K562 (cell line): ENCODE measurements at regions not wholly inside any gene's neighbourhood (a gene's known extent, or its start where the extent isn't known, plus 50 kb on each side); places are given as distances from the start of the nearest gene placed in this dataset.

Source experiments
- ATAC-seq: fragments of 200-7000 bp; cut with Tn5 transposase; 3 replicates; pipeline ENCODE4 v1.9.1; 2020; ENCODE audit warnings: moderate library complexity
- BruUV-seq: library from RNA; stranded (reverse); fragments of 400-500 nt; replicated peaks from 2 replicates; lab custom pipeline; 2021; lab: Mats Ljungman, UMichigan
- CTCF ChIA-PET: fragments of 300-600 bp; formaldehyde crosslinking; extraction: SDS; loops from one replicate; lab custom pipeline; 2021; ENCODE audit warnings: low intra/inter-chr PET ratio; lab: Yijun Ruan, JAX
- POLR2A ChIA-PET: fragments of 300-600, 350-650 bp; sonication (Branson Sonifier 250); formaldehyde crosslinking; extraction: SDS; loops from one replicate; lab custom pipeline; 2021; ENCODE audit warnings: antibody characterized with exemption, inconsistent platforms; lab: Yijun Ruan, JAX
- DNase-seq, 4 experiments: peaks; one replicate each; pipeline versions ENCODE4 v3.0.0 to v3.0.0-alpha.2; 2011 to 2018; ENCODE audit warnings: low spot score in 3 of 4, mixed read lengths in 3 of 4; ENCODE audit errors: extremely low read depth in 1 of 4
- FAIRE-seq: peaks from 2 replicates; lab custom pipeline; 2011; peaks lifted over from hg19 to GRCh38; lab: Jason Lieb, UNC
- H2AFZ ChIP-seq: 2 replicates; pipeline ENCODE4 v1.6.0; 2011; ENCODE audit warnings: low read depth, low read length, control low read depth, inconsistent platforms
- H3K27ac ChIP-seq: fragments of 200-600 bp; 3 replicates; pipeline ENCODE4 v1.8.0; 2011; ENCODE audit warnings: low read depth, mild to moderate bottlenecking, control low read depth, inconsistent platforms, low read length, moderate library complexity, mixed read lengths; ENCODE audit errors: extremely low read depth
- H3K27me3 ChIP-seq, 2 experiments: fragments of 300-600 bp in 1 of 2; 2 replicates in 1 of 2; 3 replicates in 1 of 2; pipeline versions ENCODE4 v1.6.0 to v1.8.0; 2011; ENCODE audit warnings: inconsistent platforms in 2 of 2, low read length in 2 of 2, mild to moderate bottlenecking in 1 of 2, mixed read lengths in 1 of 2, moderate library complexity in 1 of 2; ENCODE audit not compliant: control insufficient read depth in 2 of 2, insufficient read depth in 2 of 2
- H3K36me3 ChIP-seq: fragments of 300-600 bp; 3 replicates; pipeline ENCODE4 v1.8.0; 2011; ENCODE audit warnings: mild to moderate bottlenecking, low read length, inconsistent platforms; ENCODE audit not compliant: control insufficient read depth, insufficient read depth
- H3K4me1 ChIP-seq, 2 experiments: fragments of 200-600 bp in 1 of 2; replicated peaks in 1 of 2; 2 replicates in 1 of 2; 3 replicates in 1 of 2; pipeline versions ENCODE4 v1.5.1 to v1.8.0; 2011; ENCODE audit warnings: inconsistent platforms in 2 of 2, low read length in 2 of 2, mild to moderate bottlenecking in 1 of 2, mixed read lengths in 1 of 2, moderate library complexity in 1 of 2; ENCODE audit not compliant: control insufficient read depth in 2 of 2, insufficient read depth in 2 of 2
- H3K4me2 ChIP-seq: 2 replicates; pipeline ENCODE4 v1.6.1; 2011; ENCODE audit warnings: low read length, control low read depth, inconsistent platforms, mixed read lengths; ENCODE audit not compliant: insufficient read depth
- H3K4me3 ChIP-seq: fragments of 200-600 bp; sonication (generic), shearing (Covaris generic); 2 replicates; pipeline ENCODE4 v1.5.1; 2016; ENCODE audit warnings: control low read depth, inconsistent platforms
- H3K79me2 ChIP-seq: fragments of 200-600 bp; 3 replicates; pipeline ENCODE4 v1.8.0; 2011; ENCODE audit warnings: low read length, inconsistent platforms; ENCODE audit not compliant: control insufficient read depth, insufficient read depth
- H3K9ac ChIP-seq, 2 experiments: 2 replicates each; pipeline versions ENCODE4 v1.6.0 to v1.6.1; 2011; ENCODE audit warnings: low read depth in 2 of 2, low read length in 2 of 2, control low read depth in 1 of 2, inconsistent platforms in 1 of 2, mild to moderate bottlenecking in 1 of 2, mixed read lengths in 1 of 2; ENCODE audit not compliant: insufficient read depth in 1 of 2
- H3K9me1 ChIP-seq: one replicate; pipeline ENCODE4 v1.6.0; 2011; ENCODE audit warnings: inconsistent platforms, mild to moderate bottlenecking, low read length, moderate library complexity; ENCODE audit not compliant: control insufficient read depth, insufficient read depth
- H3K9me3 ChIP-seq: replicated peaks from 2 replicates; pipeline ENCODE4 v1.5.1; 2011; ENCODE audit warnings: low read depth, low read length, inconsistent platforms; ENCODE audit not compliant: control insufficient read depth, insufficient read depth
- H4K20me1 ChIP-seq: replicated peaks from 2 replicates; pipeline ENCODE4 v1.6.1; 2011; ENCODE audit warnings: low read length, inconsistent platforms, mixed read lengths; ENCODE audit not compliant: control insufficient read depth, insufficient read depth
- CEBPB ChIP-seq: fragments of 450-650 bp; IDR thresholded peaks from 2 replicates; pipeline ENCODE4 v1.6.1; 2016; ENCODE audit warnings: missing genetic modification characterization, missing compliant biosample characterization
- CEBPG ChIP-seq, 3 experiments: fragments of 200-800 bp in 1 of 3; sonication (Bioruptor generic) in 1 of 3; sonication (generic) in 1 of 3; formaldehyde crosslinking in 1 of 3; IDR thresholded peaks in 2 of 3; conservative IDR thresholded peaks in 1 of 3; 2 replicates each; pipeline versions ENCODE4 v1.6.1 to v1.8.0; 2016 to 2022; ENCODE audit warnings: missing compliant biosample characterization in 2 of 3, missing genetic modification characterization in 2 of 3, mild to moderate bottlenecking in 1 of 3, missing genetic modification reagents in 1 of 3
- MEF2A ChIP-seq: IDR thresholded peaks from 2 replicates; pipeline ENCODE4 v1.6.1; 2011; ENCODE audit warnings: low read depth, mild to moderate bottlenecking, low read length, moderate library complexity; ENCODE audit not compliant: control insufficient read depth
- PYGO2 ChIP-seq: fragments of 450-650 bp; IDR thresholded peaks from 2 replicates; pipeline ENCODE4 v1.6.1; 2016; ENCODE audit warnings: mild to moderate bottlenecking, missing genetic modification characterization, moderate library complexity, missing compliant biosample characterization
- in situ Hi-C: fragments of 300-500 bp; cut with MboI; formaldehyde crosslinking; loops from 4 replicates; pipeline ENCODE4 v1.15.0; 2018; ENCODE audit warnings: inconsistent platforms, mixed read lengths
- intact Hi-C: fragments of 100-400 bp; cut with micrococcal nuclease; formaldehyde crosslinking; loops from 2 replicates; pipeline ENCODE4 v1.14.2; 2022
- TF ChIP-seq, protein P1 (sequence below): fragments of 250-450 bp; sonication (Bioruptor Pico); IDR thresholded peaks from 2 replicates; pipeline ENCODE4 v1.8.0; 2022; ENCODE audit warnings: moderate library complexity, mild to moderate bottlenecking, inconsistent platforms

- H3K4me2 ChIP-seq, result no peak overlapping the region
- TF ChIP-seq CEBPG (CRISPR knock-in tag; IDR thresholded peaks at IDR 0.05) (no peak), CEBPG (tag; conservative IDR thresholded peaks at IDR 0.05 in 1 of 2, IDR thresholded peaks at IDR 0.05 in 1 of 2) (peak in 1 of 2 experiments; percentile 34; a peak in 1 of 4 replicates), CEBPB (tag) (peak; percentile 74), MEF2A (no peak), PYGO2 (tag) (no peak)
- TF ChIP-seq, protein P1, sequence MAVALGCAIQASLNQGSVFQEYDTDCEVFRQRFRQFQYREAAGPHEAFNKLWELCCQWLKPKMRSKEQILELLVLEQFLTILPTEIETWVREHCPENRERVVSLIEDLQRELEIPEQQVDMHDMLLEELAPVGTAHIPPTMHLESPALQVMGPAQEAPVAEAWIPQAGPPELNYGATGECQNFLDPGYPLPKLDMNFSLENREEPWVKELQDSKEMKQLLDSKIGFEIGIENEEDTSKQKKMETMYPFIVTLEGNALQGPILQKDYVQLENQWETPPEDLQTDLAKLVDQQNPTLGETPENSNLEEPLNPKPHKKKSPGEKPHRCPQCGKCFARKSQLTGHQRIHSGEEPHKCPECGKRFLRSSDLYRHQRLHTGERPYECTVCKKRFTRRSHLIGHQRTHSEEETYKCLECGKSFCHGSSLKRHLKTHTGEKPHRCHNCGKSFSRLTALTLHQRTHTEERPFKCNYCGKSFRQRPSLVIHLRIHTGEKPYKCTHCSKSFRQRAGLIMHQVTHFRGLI, result no peak
- no peak for DNase-seq
- intact Hi-C loops (no loop called here), in situ Hi-C loops (no loop called here)
- H3K9me1 ChIP-seq, result no peaks in the 10 kb centered on the region
- no peak overlapping the region for H3K9ac ChIP-seq
- peaks cover 0 to 9% of the 10 kb centered on the region in 2 experiments; a peak in 1 of 5 replicates for H3K4me1 ChIP-seq
- no peaks in the 10 kb centered on the region for H3K9me3 ChIP-seq
- no peaks in the 10 kb centered on the region for H4K20me1 ChIP-seq
- H3K27ac ChIP-seq, result no peak overlapping the region; the same call in 2 of the 3 replicates
- FAIRE-seq, result no peak
- ChIA-PET POLR2A (no interaction called here), CTCF (no interaction called here)
- H3K4me3 ChIP-seq, result no peak overlapping the region
- no peaks in the 10 kb centered on the region for H3K27me3 ChIP-seq
- BruUV-seq, result no TSS peak
- no peaks in the 10 kb centered on the region for H3K79me2 ChIP-seq
- H2AFZ ChIP-seq, result peak overlapping the region; percentile 78
- no peaks in the 10 kb centered on the region for H3K36me3 ChIP-seq
- no peak for ATAC-seq
Measured at GRCh38 chr18:30358555-30358954, 684.0 kb downstream of the DSC3 start.
